WTC11 (cell line): ENCODE measurements at regions not wholly inside any gene's neighbourhood (a gene's known extent, or its start where the extent isn't known, plus 50 kb on each side); places are given as distances from the start of the nearest gene placed in this dataset.

Experiments used
- FOXJ3 ChIP-seq: sonication (generic); formaldehyde crosslinking; IDR thresholded peaks from 2 replicates; pipeline ENCODE4 v1.9.0; 2021; ENCODE audit warnings: missing genetic modification reagents, mild to moderate bottlenecking, borderline replicate concordance
- SP1 ChIP-seq: sonication (generic); formaldehyde crosslinking; conservative IDR thresholded peaks from 2 replicates; pipeline ENCODE4 v1.8.1; 2022; ENCODE audit warnings: missing genetic modification reagents
- ZNF232 ChIP-seq: sonication (generic); formaldehyde crosslinking; IDR thresholded peaks from 2 replicates; pipeline ENCODE4 v1.8.0; 2022; ENCODE audit warnings: mild to moderate bottlenecking, missing genetic modification reagents
- ZNF263 ChIP-seq: sonication (generic); formaldehyde crosslinking; IDR thresholded peaks from 2 replicates; pipeline ENCODE4 v1.8.1; 2022; ENCODE audit warnings: low read depth, mild to moderate bottlenecking, moderate library complexity, missing genetic modification reagents
- TF ChIP-seq, protein P1 (sequence below): fragments of 200-600 bp; IDR thresholded peaks from 2 replicates; pipeline ENCODE4 v1.8.0; 2022; ENCODE audit warnings: antibody characterized with exemption
- TF ChIP-seq, protein P2 (sequence below): sonication (generic); formaldehyde crosslinking; IDR thresholded peaks from 2 replicates; pipeline ENCODE4 v1.8.0; 2022; ENCODE audit warnings: mild to moderate bottlenecking, missing genetic modification reagents
- TF ChIP-seq, protein P3 (sequence below): sonication (generic); formaldehyde crosslinking; IDR thresholded peaks from 2 replicates; pipeline ENCODE4 v1.8.1; 2023; ENCODE audit warnings: mild to moderate bottlenecking, missing genetic modification reagents, moderate library complexity

DNA sequence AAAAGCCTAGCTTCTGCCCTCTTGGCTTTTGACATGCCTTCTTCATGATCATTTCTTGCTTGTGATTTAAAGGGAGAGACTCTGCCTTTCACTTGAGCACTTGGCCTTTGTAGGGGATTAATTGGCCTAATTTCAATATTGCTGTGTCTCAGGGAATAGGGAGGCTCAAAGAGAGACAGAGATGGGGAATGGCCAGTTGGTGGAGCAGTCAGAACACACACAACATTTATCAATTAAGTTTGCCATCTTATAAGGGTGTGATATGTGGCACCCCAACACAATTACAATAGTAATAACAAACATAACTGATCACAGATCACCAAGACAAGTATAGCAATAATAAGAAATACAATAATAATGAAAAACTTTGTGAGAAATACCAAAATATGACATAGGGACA is 122.5 kb upstream of the VCX start:
- TF ChIP-seq, protein P1, sequence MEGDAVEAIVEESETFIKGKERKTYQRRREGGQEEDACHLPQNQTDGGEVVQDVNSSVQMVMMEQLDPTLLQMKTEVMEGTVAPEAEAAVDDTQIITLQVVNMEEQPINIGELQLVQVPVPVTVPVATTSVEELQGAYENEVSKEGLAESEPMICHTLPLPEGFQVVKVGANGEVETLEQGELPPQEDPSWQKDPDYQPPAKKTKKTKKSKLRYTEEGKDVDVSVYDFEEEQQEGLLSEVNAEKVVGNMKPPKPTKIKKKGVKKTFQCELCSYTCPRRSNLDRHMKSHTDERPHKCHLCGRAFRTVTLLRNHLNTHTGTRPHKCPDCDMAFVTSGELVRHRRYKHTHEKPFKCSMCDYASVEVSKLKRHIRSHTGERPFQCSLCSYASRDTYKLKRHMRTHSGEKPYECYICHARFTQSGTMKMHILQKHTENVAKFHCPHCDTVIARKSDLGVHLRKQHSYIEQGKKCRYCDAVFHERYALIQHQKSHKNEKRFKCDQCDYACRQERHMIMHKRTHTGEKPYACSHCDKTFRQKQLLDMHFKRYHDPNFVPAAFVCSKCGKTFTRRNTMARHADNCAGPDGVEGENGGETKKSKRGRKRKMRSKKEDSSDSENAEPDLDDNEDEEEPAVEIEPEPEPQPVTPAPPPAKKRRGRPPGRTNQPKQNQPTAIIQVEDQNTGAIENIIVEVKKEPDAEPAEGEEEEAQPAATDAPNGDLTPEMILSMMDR: no peak
- TF ChIP-seq, protein P2, sequence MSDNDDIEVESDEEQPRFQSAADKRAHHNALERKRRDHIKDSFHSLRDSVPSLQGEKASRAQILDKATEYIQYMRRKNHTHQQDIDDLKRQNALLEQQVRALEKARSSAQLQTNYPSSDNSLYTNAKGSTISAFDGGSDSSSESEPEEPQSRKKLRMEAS (CRISPR knock-in tag): no peak
- TF ChIP-seq ZNF263 (no peak), SP1 (CRISPR knock-in tag) (no peak), ZNF232 (CRISPR knock-in tag) (no peak), FOXJ3 (CRISPR knock-in tag) (no peak)
- TF ChIP-seq, protein P3, sequence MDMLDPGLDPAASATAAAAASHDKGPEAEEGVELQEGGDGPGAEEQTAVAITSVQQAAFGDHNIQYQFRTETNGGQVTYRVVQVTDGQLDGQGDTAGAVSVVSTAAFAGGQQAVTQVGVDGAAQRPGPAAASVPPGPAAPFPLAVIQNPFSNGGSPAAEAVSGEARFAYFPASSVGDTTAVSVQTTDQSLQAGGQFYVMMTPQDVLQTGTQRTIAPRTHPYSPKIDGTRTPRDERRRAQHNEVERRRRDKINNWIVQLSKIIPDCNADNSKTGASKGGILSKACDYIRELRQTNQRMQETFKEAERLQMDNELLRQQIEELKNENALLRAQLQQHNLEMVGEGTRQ: no peak
